Cardiac septum (tissue), 1 donor: ENCODE measurements at regions not wholly inside any gene's neighbourhood (a gene's known extent, or its start where the extent isn't known, plus 50 kb on each side); places are given as distances from the start of the nearest gene placed in this dataset.
"Not testable (repeated sequence)": the region's sequence is repeated elsewhere in the genome, so short reads cannot be mapped to it uniquely, and the experiment has no call there.

ENCODE experiments used
- DNase-seq: peaks from one replicate; pipeline ENCODE4 v3.0.0-alpha.2; 2020; ENCODE audit warnings: low spot score
- intact Hi-C: fragments of 100-400 bp; cut with DNase I; formaldehyde crosslinking; loops from one replicate; pipeline ENCODE4 v1.14.0; 2022
- donor health status: DM: no; HTN: no; CAD: no.

DNA sequence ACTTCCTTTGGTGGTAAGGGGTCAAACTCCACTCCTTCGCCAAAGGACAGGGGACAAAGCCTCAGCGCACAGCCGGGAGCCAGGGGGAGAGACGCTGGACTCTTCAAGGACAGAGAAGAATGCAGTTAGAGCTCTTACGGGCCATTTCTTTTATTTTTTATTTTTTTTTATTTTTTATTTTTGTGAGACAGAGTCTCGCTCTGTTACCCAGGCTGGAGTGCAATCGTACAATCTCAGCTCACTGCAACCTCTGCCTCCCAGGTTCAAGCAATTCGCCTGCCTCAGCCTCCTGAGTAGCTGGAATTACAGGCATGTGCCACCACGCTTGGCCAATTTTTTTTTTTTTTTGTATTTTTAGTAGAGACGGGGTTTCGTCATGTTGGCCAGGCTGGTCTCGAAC, 93.2 kb upstream of the RPH3AL start, which contains the start of gene RFLNB:
RFLNB (minus strand) TSS at position 101 of the 400 bp plus-strand sequence.
- intact Hi-C loops, DNase-seq: not testable (repeated sequence)

DNA sequence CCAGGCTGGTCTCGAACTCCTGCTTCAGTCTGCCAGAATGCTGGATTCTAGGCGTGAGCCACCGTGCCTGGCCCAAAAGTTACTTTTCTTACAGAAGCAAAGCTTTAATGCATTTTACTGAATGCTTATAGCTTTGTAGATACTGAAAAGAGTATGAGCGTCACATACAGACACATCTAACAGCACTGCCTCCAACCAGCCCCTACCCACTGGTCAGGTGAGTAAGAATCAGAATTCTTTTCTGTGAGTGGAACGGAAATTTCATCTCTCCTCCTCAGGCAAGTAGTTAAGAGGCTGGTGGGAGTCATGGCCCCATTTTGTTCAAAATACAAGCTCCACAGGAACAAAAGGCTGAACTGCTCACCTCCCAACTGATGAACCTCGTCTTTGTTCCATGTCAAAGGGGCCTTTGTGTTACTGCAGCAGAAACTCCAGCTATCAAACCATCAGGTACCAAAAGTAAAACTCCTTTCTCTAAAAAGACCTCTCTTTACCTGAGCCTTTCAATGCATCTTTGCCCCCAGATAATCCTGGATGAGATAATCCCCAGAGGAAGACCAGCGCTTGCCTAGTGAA, 92.4 kb upstream of the RPH3AL start:
- intact Hi-C loops = no loop called here
- DNase-seq = no peak

DNA sequence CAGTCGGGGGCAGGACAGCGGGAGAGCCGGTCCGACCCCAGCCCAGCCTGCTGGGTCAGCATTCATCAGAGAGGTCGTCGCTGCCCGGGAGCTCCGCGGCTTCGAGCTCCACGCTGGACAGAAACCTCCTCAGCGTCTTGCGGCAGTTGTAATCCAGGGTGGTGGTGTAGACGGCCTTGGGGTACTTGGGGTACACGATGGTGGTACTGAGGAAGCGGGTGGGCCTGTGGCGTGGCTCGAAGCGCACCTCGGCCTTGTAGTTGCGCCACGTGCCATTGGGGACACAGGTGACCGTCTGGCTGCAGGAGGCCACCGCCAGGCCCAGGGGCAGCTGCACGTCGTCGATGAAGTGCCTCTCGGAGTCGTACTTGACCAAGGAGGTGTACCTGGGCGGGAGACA, 90.5 kb upstream of the RPH3AL start:
- DNase-seq = no peak
- intact Hi-C loops = no loop called here

DNA sequence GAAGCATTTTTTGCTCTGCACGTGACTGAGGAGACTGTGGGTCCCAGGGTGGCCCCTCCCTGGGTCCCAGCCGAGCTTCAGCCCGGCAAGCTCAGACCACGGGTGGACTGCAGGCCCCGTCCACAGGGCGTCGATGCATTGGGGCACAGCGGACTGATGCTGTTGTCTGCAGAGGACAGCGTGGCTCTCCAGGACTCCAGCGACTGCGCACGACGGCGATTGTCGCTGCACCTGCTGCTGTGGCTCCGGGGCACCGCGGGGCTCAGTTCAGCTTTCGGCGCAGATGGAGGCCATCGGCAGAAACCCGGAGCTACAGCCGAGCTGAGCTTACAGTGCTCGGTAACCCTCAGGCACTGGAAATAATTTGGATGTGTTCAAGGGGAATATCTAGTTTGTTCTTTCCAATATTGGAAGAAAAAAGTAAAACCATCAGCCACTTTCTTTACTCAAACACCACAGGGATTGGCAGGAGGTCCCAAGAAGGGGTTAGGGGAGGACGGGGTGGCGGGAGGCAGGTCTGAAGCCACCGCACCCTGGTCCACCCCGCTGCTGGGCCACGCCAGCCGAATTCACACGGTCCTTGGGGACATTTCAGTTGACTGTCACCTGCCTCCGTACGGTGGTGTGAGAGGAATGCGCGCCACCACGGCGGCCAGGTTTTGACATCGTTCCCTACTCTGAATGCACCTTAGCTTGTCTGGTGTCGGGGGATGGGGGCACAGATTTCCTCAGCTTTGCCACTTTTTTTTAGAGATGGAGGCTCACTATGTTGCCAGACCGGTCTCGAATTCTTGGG, 88.7 kb upstream of the RPH3AL start:
- intact Hi-C loops = no loop called here
- no peak for DNase-seq

DNA sequence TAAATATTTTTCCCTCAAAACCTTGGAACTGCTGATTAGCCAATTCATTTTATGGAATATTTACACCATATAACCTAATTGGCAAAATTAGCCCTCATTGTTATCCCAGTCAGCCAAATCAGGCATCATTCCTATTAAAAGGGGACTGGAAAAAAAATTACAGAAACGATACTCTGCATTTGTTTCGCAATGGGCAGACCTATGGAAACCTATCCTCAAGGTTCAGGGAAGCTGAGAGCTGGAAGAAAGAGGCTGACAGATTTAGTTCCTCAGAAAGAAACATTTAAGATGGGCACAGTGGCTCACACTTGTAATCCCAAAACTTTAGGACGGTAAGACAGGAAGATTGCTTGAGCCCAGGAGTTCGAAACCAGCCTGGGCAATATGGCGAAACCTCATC, 85.6 kb upstream of the RPH3AL start:
- DNase-seq = no peak
- intact Hi-C loops = no loop called here

DNA sequence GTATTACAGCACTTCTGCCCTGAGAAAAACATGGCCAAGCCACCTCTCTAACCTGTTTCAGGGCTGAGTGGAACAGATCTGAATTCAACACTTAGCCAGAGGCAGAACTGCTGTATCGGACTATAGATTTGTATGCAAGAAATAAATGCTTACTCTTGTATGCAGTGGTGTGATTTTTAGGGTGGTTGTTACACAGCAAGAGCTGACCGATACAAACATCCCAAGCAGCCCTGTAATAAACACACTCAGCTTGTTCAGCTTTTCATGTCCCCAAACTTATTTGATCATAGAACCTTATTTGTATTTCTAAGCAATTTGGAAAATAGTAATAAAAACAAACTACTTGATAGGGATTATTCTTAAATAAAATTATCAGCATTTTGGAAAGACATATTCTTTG, 84.9 kb upstream of the RPH3AL start:
- intact Hi-C loops = no loop called here
- DNase-seq = no peak

DNA sequence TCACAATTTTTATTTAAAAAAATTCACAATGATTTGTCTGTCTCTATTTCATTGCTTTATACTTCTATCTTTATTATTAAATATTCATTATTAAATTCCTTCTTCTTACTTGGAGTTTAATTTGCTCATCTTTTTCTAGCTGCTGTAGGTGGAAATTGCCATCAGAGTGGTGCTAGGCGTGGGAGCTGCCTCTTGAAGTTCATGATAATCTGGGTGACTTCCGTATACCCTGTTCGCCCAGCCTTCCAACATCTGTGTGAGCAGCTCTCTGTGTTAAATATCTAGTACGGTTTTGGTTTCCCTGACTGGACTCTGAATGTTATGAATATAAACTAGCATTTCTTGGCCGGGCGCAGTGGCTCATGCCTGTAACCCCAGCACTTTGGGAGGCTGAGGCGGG, 84.0 kb upstream of the RPH3AL start:
- intact Hi-C loops = no loop called here
- DNase-seq = no peak

DNA sequence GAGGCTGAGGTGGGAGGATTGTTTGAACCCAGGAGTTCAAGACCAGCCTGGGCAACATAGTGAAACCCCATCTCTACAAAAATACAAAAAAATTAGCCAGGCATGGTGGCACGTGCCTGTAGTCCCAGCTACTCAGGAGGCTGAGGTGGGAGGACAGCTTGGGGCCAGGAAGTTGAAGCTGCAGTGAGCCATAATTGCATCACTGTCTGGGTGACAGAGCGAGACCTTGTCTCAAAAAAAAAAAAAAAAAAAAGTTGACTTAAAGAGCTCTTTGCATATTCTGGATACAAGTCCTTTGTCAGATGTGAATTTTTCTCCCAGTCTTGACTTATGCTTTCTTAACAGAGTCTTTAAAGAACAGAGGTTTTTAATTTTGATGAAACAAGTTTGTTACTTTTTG, 79.9 kb upstream of the RPH3AL start:
- DNase-seq, intact Hi-C loops: not testable (repeated sequence)

DNA sequence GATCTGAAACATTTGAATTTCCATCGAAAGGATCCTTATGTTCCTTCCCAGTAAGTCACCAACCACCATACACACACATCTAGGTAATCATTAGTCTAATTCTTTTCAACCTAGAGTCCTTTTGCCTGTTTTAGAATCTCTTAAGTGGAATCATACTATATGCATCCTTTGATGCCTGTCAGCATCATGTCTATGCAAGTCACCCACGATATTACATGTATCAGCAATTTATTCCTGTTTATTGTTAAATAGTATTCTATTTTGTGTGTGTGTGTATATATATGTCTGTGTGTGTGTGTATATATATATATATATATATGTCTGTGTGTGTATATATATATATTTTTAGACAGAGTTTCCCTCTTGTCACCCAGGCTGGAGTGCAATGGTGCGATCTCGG, 78.9 kb upstream of the RPH3AL start:
- DNase-seq = no peak
- intact Hi-C loops = no loop called here

DNA sequence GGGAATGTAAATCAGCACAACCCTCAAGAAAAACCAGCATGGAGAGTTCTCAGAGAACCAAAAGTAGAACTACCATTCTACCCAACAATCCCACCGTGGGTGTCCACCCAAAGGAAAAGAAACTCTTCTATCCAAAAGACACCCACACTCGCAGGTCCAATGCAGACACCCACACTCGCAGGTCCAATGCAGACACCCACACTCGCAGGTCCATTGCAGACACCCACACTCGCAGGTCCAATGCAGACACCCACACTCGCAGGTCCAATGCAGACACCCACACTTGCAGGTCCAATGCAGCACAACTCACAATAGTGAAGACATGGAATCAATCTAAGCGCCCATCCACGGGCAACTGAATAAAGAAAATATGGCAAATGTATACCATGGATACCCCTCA, 77.0 kb upstream of the RPH3AL start:
- no peak for DNase-seq
- intact Hi-C loops = no loop called here

DNA sequence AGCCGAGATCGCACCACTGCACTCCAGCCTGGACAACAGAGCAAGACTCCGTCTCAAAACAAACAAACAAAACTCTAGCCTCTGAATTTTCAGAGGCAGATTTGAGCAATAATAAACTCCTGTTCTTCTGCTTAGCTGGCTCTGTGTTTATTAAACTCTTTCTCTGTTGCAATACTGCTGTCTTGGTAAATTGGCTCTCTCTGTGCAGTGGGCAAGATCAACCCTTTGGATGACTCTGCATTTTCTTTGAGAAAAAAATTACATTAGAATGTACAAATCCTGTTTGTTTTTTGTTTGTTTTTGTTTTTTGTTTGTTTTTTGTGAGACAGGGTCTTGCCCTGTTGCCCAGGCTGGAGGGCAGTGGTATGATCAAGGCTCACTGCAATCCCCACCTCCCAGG, 75.8 kb upstream of the RPH3AL start:
- intact Hi-C loops = no loop called here
- no peak for DNase-seq

DNA sequence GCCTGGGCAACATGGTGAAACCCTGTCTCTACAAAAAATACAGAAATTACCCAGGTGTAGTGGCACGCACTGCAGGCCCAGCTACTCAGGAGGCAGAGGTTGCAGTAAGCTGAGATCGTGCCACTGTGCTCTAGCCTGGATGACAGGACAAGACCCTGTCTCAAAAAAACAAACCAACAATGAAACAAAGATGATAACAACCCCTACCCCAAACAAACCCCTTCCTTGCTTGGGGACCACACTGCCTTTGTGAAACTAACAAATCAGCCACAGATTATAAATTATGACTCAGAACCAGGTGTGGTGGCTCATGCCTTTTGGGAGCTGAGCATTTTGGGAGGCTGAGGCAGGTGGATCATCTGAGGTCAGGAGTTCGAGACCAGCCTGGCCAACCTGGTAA, 75.3 kb upstream of the RPH3AL start:
- DNase-seq = no peak
- intact Hi-C loops = no loop called here

DNA sequence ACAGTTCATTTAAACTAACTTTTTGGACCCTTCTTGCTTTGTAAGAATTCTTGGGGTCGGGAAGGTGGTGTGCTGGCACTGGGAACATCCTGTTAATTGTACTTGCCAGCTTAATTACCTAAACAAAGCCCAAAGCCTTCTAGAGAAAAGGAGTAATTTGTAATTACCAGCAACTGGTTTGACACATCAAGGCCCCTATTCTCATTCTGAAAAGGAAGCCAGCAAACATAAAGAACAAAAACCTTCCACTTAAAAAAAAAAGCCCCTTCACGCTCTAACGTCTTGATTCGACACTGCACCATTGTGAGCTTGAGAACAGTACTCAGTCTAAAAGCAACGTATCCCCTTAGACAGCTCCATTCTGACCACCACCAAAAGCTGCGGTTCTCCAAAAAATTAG, 74.7 kb upstream of the RPH3AL start:
- intact Hi-C loops = no loop called here
- no peak for DNase-seq

DNA sequence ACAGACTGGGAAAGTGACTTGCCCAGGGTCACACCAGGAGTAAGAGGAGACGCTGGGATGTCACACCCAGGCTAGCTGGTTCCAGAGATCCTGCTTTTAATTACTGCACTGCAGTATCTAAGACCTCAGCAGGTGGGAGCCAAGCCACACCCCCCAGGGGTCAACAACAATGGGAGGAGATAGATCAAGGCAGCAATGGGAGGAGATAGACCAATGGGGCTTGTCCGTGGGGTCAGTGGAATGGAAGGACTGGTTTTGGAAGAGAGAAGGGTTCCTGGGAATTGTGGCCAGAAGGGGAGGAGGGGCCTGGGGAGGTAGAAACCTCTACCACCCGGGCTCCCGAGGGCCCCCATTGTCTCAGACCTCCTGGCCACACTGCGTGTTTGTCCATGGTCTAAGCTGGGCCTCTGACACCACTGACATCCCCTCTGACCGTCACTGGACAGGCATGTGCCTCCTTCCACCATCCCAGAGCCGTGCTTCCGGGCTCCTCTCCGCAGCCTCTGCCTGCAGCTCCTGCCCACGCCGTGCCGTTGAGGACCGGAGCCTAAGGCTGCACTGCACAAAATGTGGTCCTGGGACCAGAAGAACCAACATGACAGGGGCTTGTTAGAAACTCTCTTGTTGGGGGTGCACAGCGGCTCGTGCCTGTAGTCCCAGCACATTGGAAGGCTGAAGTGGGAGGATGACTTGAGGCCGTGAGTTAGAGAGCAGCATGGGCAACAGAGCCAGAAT, 69.8 kb upstream of the RPH3AL start:
- DNase-seq = no peak
- intact Hi-C loops = no loop called here

DNA sequence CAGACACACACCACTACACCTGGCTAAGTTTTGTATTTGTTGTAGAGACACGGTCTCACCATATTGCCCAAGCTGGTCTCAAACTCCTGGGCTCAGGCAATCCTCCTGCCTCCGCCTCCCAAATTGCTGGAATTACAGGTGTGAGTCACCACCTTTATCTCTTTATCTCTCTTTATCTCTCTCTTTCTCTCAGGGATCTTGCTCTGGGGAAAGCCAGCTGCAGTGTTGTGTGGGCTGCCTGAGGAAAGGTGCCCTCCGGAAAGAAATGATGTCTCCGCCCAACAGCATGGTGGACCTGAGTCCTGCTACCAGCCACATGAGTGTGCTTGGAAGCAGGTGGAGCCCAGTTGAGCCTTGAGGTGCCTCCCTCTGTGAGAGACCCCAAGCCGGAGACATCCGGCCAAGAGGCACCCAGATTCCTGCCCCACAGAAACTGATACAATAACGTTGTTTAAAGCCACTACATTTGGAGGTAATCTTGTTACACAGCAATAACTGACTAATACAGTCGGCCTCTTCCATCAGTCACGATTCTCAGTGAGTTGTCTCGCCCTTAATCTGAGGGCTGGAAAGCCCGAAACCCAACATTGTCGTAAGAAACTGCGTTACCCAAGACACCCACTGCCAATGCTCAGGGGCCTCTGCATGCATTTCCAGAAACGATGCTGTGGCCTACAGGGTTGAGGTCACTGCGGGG, 68.0 kb upstream of the RPH3AL start:
- intact Hi-C loops = no loop called here
- no peak for DNase-seq

DNA sequence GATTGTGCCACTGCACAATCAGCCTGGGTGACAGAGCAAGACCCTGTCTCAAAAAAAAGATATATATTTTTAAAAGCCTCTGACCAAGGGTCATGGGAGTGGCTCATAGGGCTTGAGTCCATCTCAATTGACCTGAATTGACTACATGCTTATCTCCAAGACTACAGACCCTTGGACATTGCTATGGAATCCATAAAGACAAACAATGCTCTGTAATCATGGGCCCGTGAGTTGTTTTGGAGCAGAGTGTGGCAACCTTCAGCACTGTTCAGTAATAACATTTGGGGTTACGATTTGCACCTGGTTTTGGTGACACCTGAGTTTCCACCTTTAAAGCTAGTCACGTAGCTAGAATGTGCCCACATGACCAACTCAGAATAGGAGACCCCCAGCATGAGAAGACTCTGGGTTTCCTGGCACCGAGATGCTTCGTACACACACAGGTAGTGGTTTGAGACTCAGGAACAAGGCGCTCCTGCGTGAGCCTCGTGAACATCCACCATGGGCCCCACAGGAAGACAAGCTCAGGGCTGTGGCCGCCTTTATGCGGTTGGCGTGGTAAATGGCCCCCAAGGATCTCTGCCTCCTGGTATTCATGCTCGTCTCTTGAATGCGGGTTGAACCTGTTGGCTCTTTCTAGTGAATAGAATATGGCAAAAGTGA, 66.6 kb upstream of the RPH3AL start:
- DNase-seq = no peak
- intact Hi-C loops = no loop called here

DNA sequence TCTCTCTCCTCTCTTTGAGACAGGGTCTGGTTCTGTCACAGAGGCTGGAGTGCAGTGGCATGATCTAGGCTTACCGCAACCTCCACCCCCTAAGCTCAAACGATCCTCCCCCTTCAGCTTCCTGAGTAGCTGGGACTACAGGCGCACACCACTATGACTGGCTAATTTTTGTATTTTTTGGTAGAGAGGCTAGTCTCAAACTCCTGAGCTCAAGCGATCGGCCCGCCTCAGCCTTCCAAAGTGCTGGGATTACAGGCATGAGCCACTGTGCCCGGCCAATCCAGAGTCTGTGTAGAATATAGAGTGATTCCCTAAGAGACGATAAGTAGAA, 65.8 kb upstream of the RPH3AL start:
- intact Hi-C loops = no loop called here
- DNase-seq = no peak

DNA sequence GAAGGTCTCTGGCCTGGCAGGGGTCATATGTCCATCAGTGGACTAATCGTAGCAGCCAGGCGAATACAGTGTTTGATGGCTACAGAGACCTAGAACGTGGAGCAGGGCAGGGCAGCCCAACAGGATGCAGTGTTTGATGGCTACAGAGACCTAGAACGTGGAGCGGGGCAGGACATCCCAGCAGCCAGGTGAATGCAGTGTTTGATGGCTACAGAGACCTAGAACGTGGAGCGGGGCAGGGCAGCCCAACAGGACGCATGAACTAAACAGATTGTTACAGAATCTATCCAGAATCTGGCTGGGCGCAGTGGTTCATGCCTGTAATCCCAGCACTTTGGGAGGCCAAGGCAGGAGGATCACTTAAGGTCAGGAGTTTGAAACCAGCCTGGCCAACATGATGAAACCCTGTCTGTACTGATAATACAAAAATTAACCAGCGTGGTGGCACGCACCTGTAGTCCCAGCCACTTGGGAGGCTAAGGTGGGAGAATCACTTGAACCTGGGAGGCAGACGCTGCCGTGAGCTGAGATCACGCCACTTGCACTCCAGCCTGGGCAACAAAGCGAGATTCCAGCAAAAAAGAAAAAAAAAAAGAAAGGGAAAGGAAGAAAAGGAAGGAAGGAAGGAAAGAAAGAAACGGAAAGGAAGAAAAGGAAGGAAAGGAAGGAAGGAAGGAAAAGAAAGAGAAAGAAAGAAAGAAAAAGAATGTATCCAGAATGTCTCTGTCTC, 65.2 kb upstream of the RPH3AL start:
- intact Hi-C loops = no loop called here
- DNase-seq = no peak
